ENCODE measurements at regions not wholly inside any gene's neighbourhood (a gene's known extent, or its start where the extent isn't known, plus 50 kb on each side); places are given as distances from the start of the nearest gene placed in this dataset.

DNA sequence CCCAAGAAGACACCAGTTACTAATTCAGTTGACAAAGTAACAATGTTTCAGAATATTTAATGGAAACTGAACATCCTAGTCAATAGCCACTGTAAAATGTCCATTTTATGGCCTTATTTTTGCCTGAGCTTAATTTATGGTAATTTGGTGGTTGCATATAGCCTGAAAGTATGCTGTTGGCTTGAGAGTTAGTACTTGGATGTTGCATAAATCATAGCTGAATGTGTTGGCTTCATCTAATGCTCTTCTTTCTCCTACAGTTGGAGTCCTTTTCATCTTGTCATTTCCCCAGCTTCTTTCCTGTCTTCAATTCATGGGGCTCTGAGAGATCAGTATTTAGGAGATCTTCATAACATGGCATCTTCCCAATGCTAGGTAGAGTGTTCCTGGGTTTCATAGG lies 164.6 kb downstream of the MAT2B start:
- H3K27me3 ChIP-seq (ENCODE audit: insufficient read depth, low read length) = no peaks in the 10 kb centered on the region
- TF ChIP-seq, protein P1, sequence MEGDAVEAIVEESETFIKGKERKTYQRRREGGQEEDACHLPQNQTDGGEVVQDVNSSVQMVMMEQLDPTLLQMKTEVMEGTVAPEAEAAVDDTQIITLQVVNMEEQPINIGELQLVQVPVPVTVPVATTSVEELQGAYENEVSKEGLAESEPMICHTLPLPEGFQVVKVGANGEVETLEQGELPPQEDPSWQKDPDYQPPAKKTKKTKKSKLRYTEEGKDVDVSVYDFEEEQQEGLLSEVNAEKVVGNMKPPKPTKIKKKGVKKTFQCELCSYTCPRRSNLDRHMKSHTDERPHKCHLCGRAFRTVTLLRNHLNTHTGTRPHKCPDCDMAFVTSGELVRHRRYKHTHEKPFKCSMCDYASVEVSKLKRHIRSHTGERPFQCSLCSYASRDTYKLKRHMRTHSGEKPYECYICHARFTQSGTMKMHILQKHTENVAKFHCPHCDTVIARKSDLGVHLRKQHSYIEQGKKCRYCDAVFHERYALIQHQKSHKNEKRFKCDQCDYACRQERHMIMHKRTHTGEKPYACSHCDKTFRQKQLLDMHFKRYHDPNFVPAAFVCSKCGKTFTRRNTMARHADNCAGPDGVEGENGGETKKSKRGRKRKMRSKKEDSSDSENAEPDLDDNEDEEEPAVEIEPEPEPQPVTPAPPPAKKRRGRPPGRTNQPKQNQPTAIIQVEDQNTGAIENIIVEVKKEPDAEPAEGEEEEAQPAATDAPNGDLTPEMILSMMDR (IDR thresholded peaks at IDR 0.05; ENCODE audit: low read length) = no peak
- no peak for TF ChIP-seq EZH2 (IDR thresholded peaks at IDR 0.05; ENCODE audit: borderline replicate concordance, low read length)
- no peak overlapping the region for H3K27ac ChIP-seq (ENCODE audit: low read depth, low read length, poor library complexity, severe bottlenecking)

DNA sequence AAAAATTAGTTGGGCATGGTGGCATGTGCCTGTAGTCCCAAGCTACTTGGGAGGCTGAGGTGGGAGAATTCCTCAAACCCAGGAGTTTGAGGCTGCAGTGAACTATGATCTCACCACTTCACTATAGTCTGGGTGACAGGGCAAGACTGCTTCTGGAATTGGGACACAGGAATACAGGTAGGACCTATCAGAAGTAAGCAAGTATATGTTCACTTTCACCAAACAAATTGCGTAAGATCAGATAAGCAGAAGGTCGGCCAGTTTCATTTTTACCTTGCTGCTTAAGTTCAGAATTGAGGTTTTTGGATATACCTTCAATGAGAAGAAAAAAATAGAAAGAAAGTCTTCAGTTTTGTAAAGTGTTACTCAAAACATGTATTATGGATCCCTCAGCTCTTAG lies 171.7 kb downstream of the MAT2B start:
- no peaks in the 10 kb centered on the region for H3K9me3 ChIP-seq (ENCODE audit: low read length)
- H3K9me2 ChIP-seq (ENCODE audit: low read depth, low read length) = no peaks in the 10 kb centered on the region
- H3K4me2 ChIP-seq (ENCODE audit: low read length) = no peak overlapping the region
- H3K79me2 ChIP-seq (ENCODE audit: insufficient read depth, low read length) = no peaks in the 10 kb centered on the region
- no peak overlapping the region for H3K27ac ChIP-seq (ENCODE audit: low read depth, low read length, poor library complexity, severe bottlenecking)
- no peaks in the 10 kb centered on the region for H3K4me1 ChIP-seq (ENCODE audit: insufficient read depth, low read length, severe bottlenecking)
- no peak overlapping the region for H2AFZ ChIP-seq (ENCODE audit: low read length)
- H4K20me1 ChIP-seq (ENCODE audit: insufficient read depth, low read length) = no peaks in the 10 kb centered on the region
- no peak overlapping the region for H3K4me3 ChIP-seq (ENCODE audit: low read depth, low read length, poor library complexity, severe bottlenecking)
- H3F3A ChIP-seq (ENCODE audit: insufficient read depth, low read length) = no peaks in the 10 kb centered on the region
- H3K27me3 ChIP-seq (ENCODE audit: insufficient read depth, low read length) = no peaks in the 10 kb centered on the region
- no peak overlapping the region for H3K9ac ChIP-seq (ENCODE audit: low read length)
- TF ChIP-seq, protein P1 (IDR thresholded peaks at IDR 0.05; ENCODE audit: low read length) = no peak
- no peaks in the 10 kb centered on the region for H3K36me3 ChIP-seq (ENCODE audit: insufficient read depth, low read length)

More for the DNA sequence above, 164.6 kb downstream of the MAT2B start:
- H3K36me3 ChIP-seq (ENCODE audit: insufficient read depth, low read length) = no peaks in the 10 kb centered on the region
- no peak overlapping the region for H3K9ac ChIP-seq (ENCODE audit: low read length)
- no peaks in the 10 kb centered on the region for H3K9me3 ChIP-seq (ENCODE audit: low read length)
- no peaks in the 10 kb centered on the region for H4K20me1 ChIP-seq (ENCODE audit: insufficient read depth, low read length)
- H3K4me1 ChIP-seq (ENCODE audit: insufficient read depth, low read length, severe bottlenecking) = no peaks in the 10 kb centered on the region
- H3K4me3 ChIP-seq (ENCODE audit: low read depth, low read length, poor library complexity, severe bottlenecking) = no peak overlapping the region
- H3F3A ChIP-seq (ENCODE audit: insufficient read depth, low read length) = no peaks in the 10 kb centered on the region
- no peak overlapping the region for H3K4me2 ChIP-seq (ENCODE audit: low read length)
- no peak overlapping the region for H2AFZ ChIP-seq (ENCODE audit: low read length)
- no peaks in the 10 kb centered on the region for H3K79me2 ChIP-seq (ENCODE audit: insufficient read depth, low read length)
- H3K9me2 ChIP-seq (ENCODE audit: low read depth, low read length) = no peaks in the 10 kb centered on the region

- Histone ChIP-seq H3K79me2 (ENCODE audit: insufficient read depth, low read length) (no peaks in the 10 kb centered on the region), H3K9me3 (ENCODE audit: low read length) (no peaks in the 10 kb centered on the region), H2AFZ (ENCODE audit: low read length) (no peak overlapping the region), H3F3A (ENCODE audit: insufficient read depth, low read length) (no peaks in the 10 kb centered on the region), H3K4me3 (ENCODE audit: low read depth, low read length, poor library complexity, severe bottlenecking) (no peak overlapping the region), H3K27me3 (ENCODE audit: insufficient read depth, low read length) (no peaks in the 10 kb centered on the region), H3K9ac (ENCODE audit: low read length) (no peak overlapping the region), H3K36me3 (ENCODE audit: insufficient read depth, low read length) (no peaks in the 10 kb centered on the region), H3K4me1 (ENCODE audit: insufficient read depth, low read length, severe bottlenecking) (no peaks in the 10 kb centered on the region), H3K9me2 (ENCODE audit: low read depth, low read length) (no peaks in the 10 kb centered on the region), H3K4me2 (ENCODE audit: low read length) (no peak overlapping the region), H4K20me1 (ENCODE audit: insufficient read depth, low read length) (no peaks in the 10 kb centered on the region), H3K27ac (ENCODE audit: low read depth, low read length, poor library complexity, severe bottlenecking) (no peak overlapping the region)
- no peak for TF ChIP-seq EZH2 (IDR thresholded peaks at IDR 0.05; ENCODE audit: borderline replicate concordance, low read length)
- TF ChIP-seq, protein P1 (IDR thresholded peaks at IDR 0.05; ENCODE audit: low read length) = no peak
Observed at GRCh38 chr5:163682234-163682633, 176.8 kb downstream of the MAT2B start.
